HG03025 (cell line): ENCODE measurements at regions not wholly inside any gene's neighbourhood (a gene's known extent, or its start where the extent isn't known, plus 50 kb on each side); places are given as distances from the start of the nearest gene placed in this dataset.
"Not testable (repeated sequence)": the region's sequence is repeated elsewhere in the genome, so short reads cannot be mapped to it uniquely, and the experiment has no call there.

Experiments used
- ATAC-seq: cut with Tn5 transposase; IDR thresholded peaks from one replicate; pipeline ENCODE4 v1.9.1; 2021; ENCODE audit warnings: mild to moderate bottlenecking, moderate library complexity; ENCODE audit not compliant: unreplicated experiment, low FRiP score

GRCh38 chr18:14357553-14358297, 185.7 kb downstream of the POTEC start:
- not testable (repeated sequence) for ATAC-seq

- ATAC-seq = not testable (repeated sequence)
Measured at GRCh38 chr18:14342170-14342569, 201.2 kb downstream of the POTEC start.

GRCh38 chr18:14336017-14336416, 203.8 kb upstream of the ZNF519 start:
- ATAC-seq = not testable (repeated sequence)

GRCh38 chr18:14321217-14321616, 189.0 kb upstream of the ZNF519 start:
- ATAC-seq = not testable (repeated sequence)

- ATAC-seq = not testable (repeated sequence)
Measured at GRCh38 chr18:14301255-14301654, 169.0 kb upstream of the ZNF519 start.

- ATAC-seq = not testable (repeated sequence)
Measured at GRCh38 chr18:14295081-14295480, 162.8 kb upstream of the ZNF519 start.

- no peak for ATAC-seq
Measured at GRCh38 chr18:14285053-14285452, 152.8 kb upstream of the ZNF519 start.

GRCh38 chr18:14275391-14275790, 143.2 kb upstream of the ZNF519 start:
- not testable (repeated sequence) for ATAC-seq

- ATAC-seq = not testable (repeated sequence)
Measured at GRCh38 chr18:14265637-14266410, 133.6 kb upstream of the ZNF519 start.

- not testable (repeated sequence) for ATAC-seq
Measured at GRCh38 chr18:14262786-14263185, 130.6 kb upstream of the ZNF519 start.

- not testable (repeated sequence) for ATAC-seq
Measured at GRCh38 chr18:14250084-14250677, 117.9 kb upstream of the ZNF519 start.

GRCh38 chr18:14239224-14239623, 107.0 kb upstream of the ZNF519 start:
- ATAC-seq = not testable (repeated sequence)

- not testable (repeated sequence) for ATAC-seq
Measured at GRCh38 chr18:14236356-14237048, 104.3 kb upstream of the ZNF519 start.

GRCh38 chr18:14225286-14225679, 93.0 kb upstream of the ZNF519 start:
- ATAC-seq = not testable (repeated sequence)

- not testable (repeated sequence) for ATAC-seq
Measured at GRCh38 chr18:14224551-14225285, 92.5 kb upstream of the ZNF519 start.

GRCh38 chr18:14223919-14224318, 91.7 kb upstream of the ZNF519 start:
- ATAC-seq = not testable (repeated sequence)

GRCh38 chr18:14223231-14223822, 91.1 kb upstream of the ZNF519 start:
- not testable (repeated sequence) for ATAC-seq

GRCh38 chr18:14222354-14223221, 90.4 kb upstream of the ZNF519 start:
- ATAC-seq = not testable (repeated sequence)

GRCh38 chr18:14221689-14222088, 89.5 kb upstream of the ZNF519 start:
- no peak for ATAC-seq
